SK-N-SH treated with all-trans-retinoic acid at 6 μM for 48 hours (cell line): ENCODE measurements at regions not wholly inside any gene's neighbourhood (a gene's known extent, or its start where the extent isn't known, plus 50 kb on each side); places are given as distances from the start of the nearest gene placed in this dataset.

Source experiments
- OSR1 ChIP-seq: fragments of 250-450 bp; sonication (Bioruptor Pico); IDR thresholded peaks from 2 replicates; pipeline ENCODE4 v1.8.0; 2022; ENCODE audit warnings: moderate library complexity, mild to moderate bottlenecking, inconsistent platforms
- ZC3H10 ChIP-seq: fragments of 250-450 bp; sonication (Bioruptor Pico); IDR thresholded peaks from 2 replicates; pipeline ENCODE4 v1.5.1; 2021; ENCODE audit warnings: mild to moderate bottlenecking, moderate library complexity
- ZFP3 ChIP-seq: fragments of 250-450 bp; sonication (Bioruptor Pico); IDR thresholded peaks from 2 replicates; pipeline ENCODE4 v1.5.0; 2020; ENCODE audit warnings: mild to moderate bottlenecking, moderate library complexity
- ZFP30 ChIP-seq: fragments of 450-650 bp; formaldehyde crosslinking; IDR thresholded peaks from 2 replicates; pipeline ENCODE4 v1.5.0; 2022; ENCODE audit warnings: mild to moderate bottlenecking, moderate library complexity
- TF ChIP-seq, protein P1 (sequence below): fragments of 250-450 bp; sonication (Bioruptor Pico); IDR thresholded peaks from 2 replicates; pipeline ENCODE4 v1.8.0; 2020; ENCODE audit warnings: mild to moderate bottlenecking, moderate library complexity, borderline replicate concordance
- TF ChIP-seq, protein P2 (sequence below): fragments of 250-450 bp; sonication (Bioruptor Pico); IDR thresholded peaks from 2 replicates; pipeline ENCODE4 v1.5.1; 2020; ENCODE audit warnings: low read depth, mild to moderate bottlenecking, moderate library complexity

DNA sequence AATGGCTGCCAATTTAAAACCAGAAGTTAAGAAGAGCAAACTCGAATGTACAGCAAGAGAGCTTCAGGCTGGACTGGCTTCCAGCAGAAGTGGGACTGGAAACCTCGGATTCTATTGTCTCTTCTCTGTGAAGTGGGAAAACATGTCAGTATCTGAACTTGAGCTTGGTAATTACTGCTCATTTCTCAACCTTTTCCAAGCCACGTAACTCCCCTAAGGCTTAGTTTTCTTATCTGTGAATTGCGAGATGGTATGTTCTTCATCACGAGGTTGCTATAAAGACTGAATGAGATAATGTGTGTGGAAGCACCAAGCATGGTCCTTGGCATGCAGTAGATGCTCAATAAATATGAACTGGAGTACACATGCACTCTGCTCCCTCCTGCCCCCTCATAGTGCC lies 259.4 kb upstream of the SPRED2 start:
- no peak for TF ChIP-seq ZC3H10 (CRISPR knock-in tag)
- no peak for TF ChIP-seq OSR1 (CRISPR knock-in tag)
- TF ChIP-seq, protein P1, sequence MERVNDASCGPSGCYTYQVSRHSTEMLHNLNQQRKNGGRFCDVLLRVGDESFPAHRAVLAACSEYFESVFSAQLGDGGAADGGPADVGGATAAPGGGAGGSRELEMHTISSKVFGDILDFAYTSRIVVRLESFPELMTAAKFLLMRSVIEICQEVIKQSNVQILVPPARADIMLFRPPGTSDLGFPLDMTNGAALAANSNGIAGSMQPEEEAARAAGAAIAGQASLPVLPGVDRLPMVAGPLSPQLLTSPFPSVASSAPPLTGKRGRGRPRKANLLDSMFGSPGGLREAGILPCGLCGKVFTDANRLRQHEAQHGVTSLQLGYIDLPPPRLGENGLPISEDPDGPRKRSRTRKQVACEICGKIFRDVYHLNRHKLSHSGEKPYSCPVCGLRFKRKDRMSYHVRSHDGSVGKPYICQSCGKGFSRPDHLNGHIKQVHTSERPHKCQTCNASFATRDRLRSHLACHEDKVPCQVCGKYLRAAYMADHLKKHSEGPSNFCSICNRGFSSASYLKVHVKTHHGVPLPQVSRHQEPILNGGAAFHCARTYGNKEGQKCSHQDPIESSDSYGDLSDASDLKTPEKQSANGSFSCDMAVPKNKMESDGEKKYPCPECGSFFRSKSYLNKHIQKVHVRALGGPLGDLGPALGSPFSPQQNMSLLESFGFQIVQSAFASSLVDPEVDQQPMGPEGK (CRISPR knock-in tag): no peak
- TF ChIP-seq, protein P2, sequence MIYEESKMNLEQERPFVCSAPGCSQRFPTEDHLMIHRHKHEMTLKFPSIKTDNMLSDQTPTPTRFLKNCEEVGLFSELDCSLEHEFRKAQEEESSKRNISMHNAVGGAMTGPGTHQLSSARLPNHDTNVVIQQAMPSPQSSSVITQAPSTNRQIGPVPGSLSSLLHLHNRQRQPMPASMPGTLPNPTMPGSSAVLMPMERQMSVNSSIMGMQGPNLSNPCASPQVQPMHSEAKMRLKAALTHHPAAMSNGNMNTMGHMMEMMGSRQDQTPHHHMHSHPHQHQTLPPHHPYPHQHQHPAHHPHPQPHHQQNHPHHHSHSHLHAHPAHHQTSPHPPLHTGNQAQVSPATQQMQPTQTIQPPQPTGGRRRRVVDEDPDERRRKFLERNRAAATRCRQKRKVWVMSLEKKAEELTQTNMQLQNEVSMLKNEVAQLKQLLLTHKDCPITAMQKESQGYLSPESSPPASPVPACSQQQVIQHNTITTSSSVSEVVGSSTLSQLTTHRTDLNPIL (CRISPR knock-in tag): no peak
- no peak for TF ChIP-seq ZFP30 (CRISPR knock-in tag)
- TF ChIP-seq ZFP3: no peak
